ENCODE measurements at regions not wholly inside any gene's neighbourhood (a gene's known extent, or its start where the extent isn't known, plus 50 kb on each side); places are given as distances from the start of the nearest gene placed in this dataset.

- TF ChIP-seq CTCF (IDR thresholded peaks at IDR 0.05) (no peak), POLR2A (IDR thresholded peaks at IDR 0.05) (no peak)
Measured at GRCh38 chr16:48478393-48478792, 93.2 kb upstream of the SIAH1 start.
